Liver (tissue), 3 donors: ENCODE measurements at regions not wholly inside any gene's neighbourhood (a gene's known extent, or its start where the extent isn't known, plus 50 kb on each side); places are given as distances from the start of the nearest gene placed in this dataset.

Experiments used
- ATF3 ChIP-seq: IDR thresholded peaks from 2 replicates; pipeline ENCODE4 v1.6.1; 2016; ENCODE audit warnings: antibody characterized with exemption
- CTCF ChIP-seq: fragments of 150-350 bp; IDR thresholded peaks from 2 replicates; pipeline ENCODE4 v1.5.1; 2017; ENCODE audit warnings: improper control_type of control experiment, low read depth, low read length; ENCODE audit not compliant: missing input control
- JUND ChIP-seq, 2 donors: IDR thresholded peaks; 2 replicates each; pipeline ENCODE4 v1.6.1; 2016; ENCODE audit warnings: antibody characterized with exemption in 2 of 2
- MAX ChIP-seq: IDR thresholded peaks from 2 replicates; pipeline ENCODE4 v1.6.1; 2016; ENCODE audit warnings: antibody characterized with exemption
- TF ChIP-seq, protein P1 (sequence below): IDR thresholded peaks from 2 replicates; pipeline ENCODE4 v1.6.1; 2016; ENCODE audit warnings: antibody characterized with exemption, mild to moderate bottlenecking
- TF ChIP-seq, protein P2 (sequence below): IDR thresholded peaks from 2 replicates; pipeline ENCODE4 v1.6.1; 2016; ENCODE audit warnings: antibody characterized with exemption
- donor health status: healthy.
- donor health status: healthy.

DNA sequence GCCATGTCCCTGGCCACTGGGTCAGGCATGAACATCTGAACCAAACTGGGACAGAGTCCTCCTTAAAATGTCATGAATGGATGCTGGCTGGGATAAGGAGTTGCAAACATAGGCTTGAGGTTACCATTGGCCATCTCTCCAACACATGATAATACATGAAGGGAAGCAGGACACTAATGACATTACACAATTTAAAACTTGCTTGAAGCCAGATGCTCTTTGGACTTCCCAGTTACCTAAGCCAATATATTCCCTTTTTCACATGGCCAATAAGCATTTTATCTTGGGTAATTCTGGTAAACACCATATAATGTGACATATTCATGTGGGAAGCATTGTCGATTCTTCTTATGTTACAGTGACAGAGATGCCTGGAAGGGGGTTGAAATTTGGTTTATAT is 148.0 kb upstream of the PLN start:
- TF ChIP-seq CTCF: no peak
- no peak for TF ChIP-seq JUND (IDR thresholded peaks at IDR 0.05)
- peak; percentile 30 for TF ChIP-seq MAX
- TF ChIP-seq, protein P1, sequence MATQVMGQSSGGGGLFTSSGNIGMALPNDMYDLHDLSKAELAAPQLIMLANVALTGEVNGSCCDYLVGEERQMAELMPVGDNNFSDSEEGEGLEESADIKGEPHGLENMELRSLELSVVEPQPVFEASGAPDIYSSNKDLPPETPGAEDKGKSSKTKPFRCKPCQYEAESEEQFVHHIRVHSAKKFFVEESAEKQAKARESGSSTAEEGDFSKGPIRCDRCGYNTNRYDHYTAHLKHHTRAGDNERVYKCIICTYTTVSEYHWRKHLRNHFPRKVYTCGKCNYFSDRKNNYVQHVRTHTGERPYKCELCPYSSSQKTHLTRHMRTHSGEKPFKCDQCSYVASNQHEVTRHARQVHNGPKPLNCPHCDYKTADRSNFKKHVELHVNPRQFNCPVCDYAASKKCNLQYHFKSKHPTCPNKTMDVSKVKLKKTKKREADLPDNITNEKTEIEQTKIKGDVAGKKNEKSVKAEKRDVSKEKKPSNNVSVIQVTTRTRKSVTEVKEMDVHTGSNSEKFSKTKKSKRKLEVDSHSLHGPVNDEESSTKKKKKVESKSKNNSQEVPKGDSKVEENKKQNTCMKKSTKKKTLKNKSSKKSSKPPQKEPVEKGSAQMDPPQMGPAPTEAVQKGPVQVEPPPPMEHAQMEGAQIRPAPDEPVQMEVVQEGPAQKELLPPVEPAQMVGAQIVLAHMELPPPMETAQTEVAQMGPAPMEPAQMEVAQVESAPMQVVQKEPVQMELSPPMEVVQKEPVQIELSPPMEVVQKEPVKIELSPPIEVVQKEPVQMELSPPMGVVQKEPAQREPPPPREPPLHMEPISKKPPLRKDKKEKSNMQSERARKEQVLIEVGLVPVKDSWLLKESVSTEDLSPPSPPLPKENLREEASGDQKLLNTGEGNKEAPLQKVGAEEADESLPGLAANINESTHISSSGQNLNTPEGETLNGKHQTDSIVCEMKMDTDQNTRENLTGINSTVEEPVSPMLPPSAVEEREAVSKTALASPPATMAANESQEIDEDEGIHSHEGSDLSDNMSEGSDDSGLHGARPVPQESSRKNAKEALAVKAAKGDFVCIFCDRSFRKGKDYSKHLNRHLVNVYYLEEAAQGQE: no peak
- TF ChIP-seq, protein P2, sequence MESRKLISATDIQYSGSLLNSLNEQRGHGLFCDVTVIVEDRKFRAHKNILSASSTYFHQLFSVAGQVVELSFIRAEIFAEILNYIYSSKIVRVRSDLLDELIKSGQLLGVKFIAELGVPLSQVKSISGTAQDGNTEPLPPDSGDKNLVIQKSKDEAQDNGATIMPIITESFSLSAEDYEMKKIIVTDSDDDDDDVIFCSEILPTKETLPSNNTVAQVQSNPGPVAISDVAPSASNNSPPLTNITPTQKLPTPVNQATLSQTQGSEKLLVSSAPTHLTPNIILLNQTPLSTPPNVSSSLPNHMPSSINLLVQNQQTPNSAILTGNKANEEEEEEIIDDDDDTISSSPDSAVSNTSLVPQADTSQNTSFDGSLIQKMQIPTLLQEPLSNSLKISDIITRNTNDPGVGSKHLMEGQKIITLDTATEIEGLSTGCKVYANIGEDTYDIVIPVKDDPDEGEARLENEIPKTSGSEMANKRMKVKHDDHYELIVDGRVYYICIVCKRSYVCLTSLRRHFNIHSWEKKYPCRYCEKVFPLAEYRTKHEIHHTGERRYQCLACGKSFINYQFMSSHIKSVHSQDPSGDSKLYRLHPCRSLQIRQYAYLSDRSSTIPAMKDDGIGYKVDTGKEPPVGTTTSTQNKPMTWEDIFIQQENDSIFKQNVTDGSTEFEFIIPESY: no peak
- no peak for TF ChIP-seq ATF3
